SU-DHL-6 (cell line): ENCODE measurements at regions not wholly inside any gene's neighbourhood (a gene's known extent, or its start where the extent isn't known, plus 50 kb on each side); places are given as distances from the start of the nearest gene placed in this dataset.

Experiments
- CTCF ChIP-seq: fragments of 200-600 bp; sonication (generic); IDR thresholded peaks from one replicate; pipeline ENCODE4 v1.5.1; 2017; ENCODE audit warnings: antibody characterized with exemption, mild to moderate bottlenecking, low read length, moderate library complexity; ENCODE audit not compliant: insufficient read depth, poor library complexity, severe bottlenecking
- EZH2phosphoT487 ChIP-seq: fragments of 200-600 bp; sonication (generic), shearing (Covaris generic); conservative IDR thresholded peaks from 2 replicates; pipeline ENCODE4 v1.6.1; 2018; ENCODE audit warnings: mild to moderate bottlenecking, antibody characterized with exemption, low read length, moderate library complexity, mixed read lengths

- no peak for TF ChIP-seq CTCF
- no peak for TF ChIP-seq EZH2phosphoT487
Measured at GRCh38 chr11:110032957-110033570, 60.1 kb upstream of the ZC3H12C start.
